ENCODE measurements at regions not wholly inside any gene's neighbourhood (a gene's known extent, or its start where the extent isn't known, plus 50 kb on each side); places are given as distances from the start of the nearest gene placed in this dataset.
"Not testable (repeated sequence)": the region's sequence is repeated elsewhere in the genome, so short reads cannot be mapped to it uniquely, and the experiment has no call there.

- intact Hi-C loops (cut with DNase I; ENCODE audit: low total_unique reads) (no loop called here), in situ Hi-C loops (cut with MboI; ENCODE audit: low sequenced_read_pairs in 4 of 4) (no loop called here)
- no peaks in the 10 kb centered on the region for H3K36me3 ChIP-seq
- DNase-seq (no peak), ATAC-seq (no peak)
- TF ChIP-seq, protein P1, sequence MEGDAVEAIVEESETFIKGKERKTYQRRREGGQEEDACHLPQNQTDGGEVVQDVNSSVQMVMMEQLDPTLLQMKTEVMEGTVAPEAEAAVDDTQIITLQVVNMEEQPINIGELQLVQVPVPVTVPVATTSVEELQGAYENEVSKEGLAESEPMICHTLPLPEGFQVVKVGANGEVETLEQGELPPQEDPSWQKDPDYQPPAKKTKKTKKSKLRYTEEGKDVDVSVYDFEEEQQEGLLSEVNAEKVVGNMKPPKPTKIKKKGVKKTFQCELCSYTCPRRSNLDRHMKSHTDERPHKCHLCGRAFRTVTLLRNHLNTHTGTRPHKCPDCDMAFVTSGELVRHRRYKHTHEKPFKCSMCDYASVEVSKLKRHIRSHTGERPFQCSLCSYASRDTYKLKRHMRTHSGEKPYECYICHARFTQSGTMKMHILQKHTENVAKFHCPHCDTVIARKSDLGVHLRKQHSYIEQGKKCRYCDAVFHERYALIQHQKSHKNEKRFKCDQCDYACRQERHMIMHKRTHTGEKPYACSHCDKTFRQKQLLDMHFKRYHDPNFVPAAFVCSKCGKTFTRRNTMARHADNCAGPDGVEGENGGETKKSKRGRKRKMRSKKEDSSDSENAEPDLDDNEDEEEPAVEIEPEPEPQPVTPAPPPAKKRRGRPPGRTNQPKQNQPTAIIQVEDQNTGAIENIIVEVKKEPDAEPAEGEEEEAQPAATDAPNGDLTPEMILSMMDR (IDR thresholded peaks at IDR 0.05 in 4 of 5, conservative IDR thresholded peaks at IDR 0.05 in 1 of 5) = no peak
- no peak for TF ChIP-seq POLR2A (IDR thresholded peaks at IDR 0.05)
- H3K27ac ChIP-seq = no peak overlapping the region
- H3K27me3 ChIP-seq = no peaks in the 10 kb centered on the region
- H3K4me3 ChIP-seq = no peak overlapping the region
- H3K4me1 ChIP-seq = no peaks in the 10 kb centered on the region
- H3K9me3 ChIP-seq = no peaks in the 10 kb centered on the region
Measured at GRCh38 chr3:118529554-118529953, 505.1 kb downstream of the IGSF11 start.

DNA sequence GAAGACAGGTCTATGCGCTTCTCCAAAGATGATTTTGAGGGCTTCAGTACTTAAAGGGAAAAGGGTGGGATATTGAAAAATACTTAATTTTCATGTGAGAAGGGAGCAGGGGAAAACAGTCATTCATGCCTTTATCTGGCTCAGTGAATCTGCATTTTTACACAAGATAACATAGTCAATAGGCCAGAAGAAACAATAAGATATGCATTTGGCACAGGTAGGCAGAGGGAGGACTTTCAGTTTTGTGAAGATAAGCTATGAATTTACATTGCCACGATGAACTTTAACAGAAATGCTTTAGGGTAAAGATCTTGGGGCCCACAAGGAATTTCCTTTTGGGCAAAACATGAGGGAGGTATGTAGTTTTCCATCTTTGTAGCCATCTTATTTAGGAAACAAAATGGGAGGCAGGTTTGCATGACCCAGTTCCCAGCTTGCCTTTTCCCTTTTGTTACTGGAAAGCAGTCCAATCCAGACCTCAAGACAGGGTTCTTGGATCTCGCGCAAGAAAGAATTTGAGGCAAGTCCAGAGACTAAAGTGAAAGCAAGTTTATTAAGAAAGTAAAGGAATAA is 504.2 kb downstream of the IGSF11 start:
- intact Hi-C loops (cut with DNase I; ENCODE audit: low total_unique reads) = no loop called here
- no peaks in the 10 kb centered on the region for H3K4me1 ChIP-seq
- TF ChIP-seq POLR2A (IDR thresholded peaks at IDR 0.05) = no peak
- TF ChIP-seq, protein P1 (IDR thresholded peaks at IDR 0.05 in 4 of 5, conservative IDR thresholded peaks at IDR 0.05 in 1 of 5) = no peak
- DNase-seq (no peak), ATAC-seq (no peak)
- no peak overlapping the region for H3K4me3 ChIP-seq
- H3K27me3 ChIP-seq = no peaks in the 10 kb centered on the region
- no peaks in the 10 kb centered on the region for H3K36me3 ChIP-seq
- H3K27ac ChIP-seq = no peak overlapping the region
- in situ Hi-C loops (cut with MboI; ENCODE audit: low sequenced_read_pairs in 4 of 4) = no loop called here
- H3K9me3 ChIP-seq = no peaks in the 10 kb centered on the region

GRCh38 chr3:118530927-118531356 is 503.7 kb downstream of the IGSF11 start:
- ATAC-seq; H3K4me1 ChIP-seq; H3K27me3 ChIP-seq; H3K4me3 ChIP-seq; H3K27ac ChIP-seq; H3K36me3 ChIP-seq; intact Hi-C loops (cut with DNase I; ENCODE audit: low total_unique reads); DNase-seq; H3K9me3 ChIP-seq; in situ Hi-C loops (cut with MboI; ENCODE audit: low sequenced_read_pairs in 4 of 4): not testable (repeated sequence)

DNA sequence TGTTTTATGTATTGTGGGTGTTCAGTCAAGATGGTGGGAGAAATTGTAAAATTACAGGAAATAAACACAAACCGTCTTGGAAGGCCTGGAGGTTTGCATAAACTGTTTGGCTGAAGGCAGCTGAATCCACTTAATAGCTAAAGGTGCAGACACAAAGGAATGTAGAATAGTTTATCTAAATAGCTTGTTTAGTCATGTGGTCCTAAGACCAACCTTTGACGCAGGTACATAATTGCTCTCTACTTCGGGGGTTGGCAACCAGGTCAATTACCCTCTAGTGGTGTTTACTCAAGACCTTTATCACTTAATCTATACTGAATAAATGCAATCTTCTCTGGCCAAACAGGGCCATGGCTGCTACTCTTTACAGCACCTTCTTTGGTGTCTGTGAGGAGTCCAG is 502.8 kb downstream of the IGSF11 start:
- Histone ChIP-seq H3K27ac (no peak overlapping the region), H3K4me1 (no peaks in the 10 kb centered on the region), H3K27me3 (no peaks in the 10 kb centered on the region), H3K9me3 (no peaks in the 10 kb centered on the region), H3K36me3 (no peaks in the 10 kb centered on the region), H3K4me3 (no peak overlapping the region)
- intact Hi-C loops (cut with DNase I; ENCODE audit: low total_unique reads) = no loop called here
- TF ChIP-seq, protein P1 (IDR thresholded peaks at IDR 0.05 in 4 of 5, conservative IDR thresholded peaks at IDR 0.05 in 1 of 5) = no peak
- no peak for TF ChIP-seq POLR2A (IDR thresholded peaks at IDR 0.05)
- DNase-seq (no peak), ATAC-seq (no peak)
- in situ Hi-C loops (cut with MboI; ENCODE audit: low sequenced_read_pairs in 4 of 4) = no loop called here

- Histone ChIP-seq H3K36me3 (no peaks in the 10 kb centered on the region), H3K27me3 (no peaks in the 10 kb centered on the region), H3K9me3 (no peaks in the 10 kb centered on the region), H3K27ac (no peak overlapping the region), H3K4me3 (no peak overlapping the region), H3K4me1 (no peaks in the 10 kb centered on the region)
- no peak for ATAC-seq
- intact Hi-C loops (cut with DNase I; ENCODE audit: low total_unique reads) = no loop called here
- in situ Hi-C loops (cut with MboI; ENCODE audit: low sequenced_read_pairs in 4 of 4) = no loop called here
- DNase-seq = no peak
- TF ChIP-seq, protein P1 (IDR thresholded peaks at IDR 0.05 in 4 of 5, conservative IDR thresholded peaks at IDR 0.05 in 1 of 5) = no peak
- no peak for TF ChIP-seq POLR2A (IDR thresholded peaks at IDR 0.05)
Measured at GRCh38 chr3:118533676-118534075, 501.0 kb downstream of the IGSF11 start.

Measured in gastrocnemius medialis (tissue), 4 donors.